ENCODE measurements at regions not wholly inside any gene's neighbourhood (a gene's known extent, or its start where the extent isn't known, plus 50 kb on each side); places are given as distances from the start of the nearest gene placed in this dataset.

DNA sequence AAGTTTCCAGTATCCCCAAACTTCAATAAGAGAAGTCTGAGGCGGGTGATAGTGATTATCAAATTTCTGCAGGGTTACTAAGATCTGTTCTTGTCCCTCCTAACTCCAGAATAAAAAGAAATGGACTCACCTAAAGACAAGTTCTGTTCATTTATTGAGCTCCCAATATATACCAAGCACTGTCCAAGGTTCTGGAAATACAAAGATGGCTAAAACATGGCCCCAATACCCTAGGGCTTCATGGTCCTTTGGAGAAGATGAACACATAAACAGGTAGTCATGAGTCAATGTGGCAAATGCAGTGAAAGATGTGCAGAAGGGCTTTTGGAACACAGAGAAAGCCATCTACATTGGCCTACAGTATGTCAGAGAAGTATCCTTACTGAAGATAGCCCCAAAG lies 231.2 kb downstream of the PPP1R2C start:
- TF ChIP-seq, protein P1, sequence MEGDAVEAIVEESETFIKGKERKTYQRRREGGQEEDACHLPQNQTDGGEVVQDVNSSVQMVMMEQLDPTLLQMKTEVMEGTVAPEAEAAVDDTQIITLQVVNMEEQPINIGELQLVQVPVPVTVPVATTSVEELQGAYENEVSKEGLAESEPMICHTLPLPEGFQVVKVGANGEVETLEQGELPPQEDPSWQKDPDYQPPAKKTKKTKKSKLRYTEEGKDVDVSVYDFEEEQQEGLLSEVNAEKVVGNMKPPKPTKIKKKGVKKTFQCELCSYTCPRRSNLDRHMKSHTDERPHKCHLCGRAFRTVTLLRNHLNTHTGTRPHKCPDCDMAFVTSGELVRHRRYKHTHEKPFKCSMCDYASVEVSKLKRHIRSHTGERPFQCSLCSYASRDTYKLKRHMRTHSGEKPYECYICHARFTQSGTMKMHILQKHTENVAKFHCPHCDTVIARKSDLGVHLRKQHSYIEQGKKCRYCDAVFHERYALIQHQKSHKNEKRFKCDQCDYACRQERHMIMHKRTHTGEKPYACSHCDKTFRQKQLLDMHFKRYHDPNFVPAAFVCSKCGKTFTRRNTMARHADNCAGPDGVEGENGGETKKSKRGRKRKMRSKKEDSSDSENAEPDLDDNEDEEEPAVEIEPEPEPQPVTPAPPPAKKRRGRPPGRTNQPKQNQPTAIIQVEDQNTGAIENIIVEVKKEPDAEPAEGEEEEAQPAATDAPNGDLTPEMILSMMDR (IDR thresholded peaks at IDR 0.05): no peak
- no peak for TF ChIP-seq EP300 (IDR thresholded peaks at IDR 0.05)
- no peak for TF ChIP-seq POLR2A (IDR thresholded peaks at IDR 0.05)

Measured in sigmoid colon (tissue), 4 donors.